Left ventricle myocardium superior (tissue), 1 donor: ENCODE measurements at regions not wholly inside any gene's neighbourhood (a gene's known extent, or its start where the extent isn't known, plus 50 kb on each side); places are given as distances from the start of the nearest gene placed in this dataset.
A peak's percentile ranks its signal among the peaks of the same experiment; 100 is the strongest.
"Not testable (repeated sequence)": the region's sequence is repeated elsewhere in the genome, so short reads cannot be mapped to it uniquely, and the experiment has no call there.

ENCODE experiments used
- ATAC-seq: fragments of 200-7000 bp; cut with Tn5 transposase; one replicate; pipeline ENCODE4 v1.9.1; 2020; ENCODE audit warnings: mild to moderate bottlenecking, moderate library complexity
- DNase-seq: peaks from one replicate; pipeline ENCODE4 v3.0.0-alpha.2; 2020
- intact Hi-C: fragments of 100-400 bp; cut with micrococcal nuclease; formaldehyde crosslinking; loops from one replicate; pipeline ENCODE4 v1.11.0; 2022
- donor health status: DM: no; HTN: yes; CAD: no; lungs with severe emphysema.

DNA sequence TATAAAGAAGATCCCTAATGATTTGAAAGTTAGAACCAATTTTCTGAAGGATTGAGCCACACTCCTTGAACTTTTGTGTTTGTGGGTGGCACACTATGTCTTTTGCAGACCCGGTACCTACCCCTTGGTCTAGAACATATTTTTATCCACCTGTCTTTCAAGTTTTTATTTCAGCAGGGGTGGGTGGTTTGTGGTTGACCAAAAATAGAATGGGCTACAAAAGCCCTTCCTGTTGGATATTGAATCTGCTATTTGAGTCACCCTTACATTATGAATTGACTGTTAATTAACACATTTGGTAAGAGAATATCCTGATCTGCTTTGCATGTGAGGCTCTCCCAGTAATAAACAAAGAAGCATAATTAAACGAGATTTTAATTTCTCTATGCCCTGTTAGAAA, 401.2 kb downstream of the POTEH start:
- ATAC-seq, DNase-seq, intact Hi-C loops: not testable (repeated sequence)

GRCh38 chr22:16105121-16105520, 415.3 kb downstream of the POTEH start:
- ATAC-seq, DNase-seq, intact Hi-C loops: not testable (repeated sequence)

GRCh38 chr22:16131456-16131855, 441.6 kb downstream of the POTEH start:
- DNase-seq, result peak; percentile 23
- ATAC-seq, intact Hi-C loops: not testable (repeated sequence)

GRCh38 chr22:16131918-16132317, 442.1 kb downstream of the POTEH start:
- intact Hi-C loops, result no loop called here
- no peak for DNase-seq
- no peak for ATAC-seq

- intact Hi-C loops, DNase-seq, ATAC-seq: not testable (repeated sequence)
Observed at GRCh38 chr22:16132598-16132997, 442.8 kb downstream of the POTEH start.

GRCh38 chr22:16146101-16146500, 446.5 kb downstream of the CCT8L2 start:
- intact Hi-C loops, ATAC-seq, DNase-seq: not testable (repeated sequence)

- DNase-seq, result peak; percentile 34
- ATAC-seq, result not testable (repeated sequence)
Observed at GRCh38 chr22:16146916-16147315, 445.7 kb downstream of the CCT8L2 start.

GRCh38 chr22:16177287-16177686, 415.3 kb downstream of the CCT8L2 start:
- ATAC-seq, intact Hi-C loops, DNase-seq: not testable (repeated sequence)

More at GRCh38 chr22:16146916-16147315, 445.7 kb downstream of the CCT8L2 start:
- intact Hi-C loops, result not testable (repeated sequence)

- DNase-seq, intact Hi-C loops, ATAC-seq: not testable (repeated sequence)
Observed at GRCh38 chr22:16183864-16184263, 408.7 kb downstream of the CCT8L2 start.
